ENCODE measurements at regions not wholly inside any gene's neighbourhood (a gene's known extent, or its start where the extent isn't known, plus 50 kb on each side); places are given as distances from the start of the nearest gene placed in this dataset.

DNA sequence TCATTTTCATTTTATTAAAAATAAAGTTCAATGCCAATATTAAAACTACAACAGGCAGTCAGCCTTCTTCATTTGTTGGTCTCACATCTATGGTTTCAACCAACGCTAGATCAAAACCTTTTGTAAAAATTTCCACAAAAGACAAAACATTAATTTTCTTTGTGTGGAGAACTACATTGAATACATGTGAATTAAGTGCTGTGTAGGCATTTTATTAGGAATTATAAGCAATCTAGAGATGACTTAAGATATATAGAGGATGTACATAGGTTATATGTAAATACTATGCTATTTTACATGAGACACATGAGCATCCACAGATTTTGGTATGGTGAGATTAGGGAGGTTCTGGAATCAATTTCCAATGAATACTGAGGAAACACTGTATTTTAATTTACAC, 94.2 kb downstream of the CYLC2 start:
- TF ChIP-seq, protein P1, sequence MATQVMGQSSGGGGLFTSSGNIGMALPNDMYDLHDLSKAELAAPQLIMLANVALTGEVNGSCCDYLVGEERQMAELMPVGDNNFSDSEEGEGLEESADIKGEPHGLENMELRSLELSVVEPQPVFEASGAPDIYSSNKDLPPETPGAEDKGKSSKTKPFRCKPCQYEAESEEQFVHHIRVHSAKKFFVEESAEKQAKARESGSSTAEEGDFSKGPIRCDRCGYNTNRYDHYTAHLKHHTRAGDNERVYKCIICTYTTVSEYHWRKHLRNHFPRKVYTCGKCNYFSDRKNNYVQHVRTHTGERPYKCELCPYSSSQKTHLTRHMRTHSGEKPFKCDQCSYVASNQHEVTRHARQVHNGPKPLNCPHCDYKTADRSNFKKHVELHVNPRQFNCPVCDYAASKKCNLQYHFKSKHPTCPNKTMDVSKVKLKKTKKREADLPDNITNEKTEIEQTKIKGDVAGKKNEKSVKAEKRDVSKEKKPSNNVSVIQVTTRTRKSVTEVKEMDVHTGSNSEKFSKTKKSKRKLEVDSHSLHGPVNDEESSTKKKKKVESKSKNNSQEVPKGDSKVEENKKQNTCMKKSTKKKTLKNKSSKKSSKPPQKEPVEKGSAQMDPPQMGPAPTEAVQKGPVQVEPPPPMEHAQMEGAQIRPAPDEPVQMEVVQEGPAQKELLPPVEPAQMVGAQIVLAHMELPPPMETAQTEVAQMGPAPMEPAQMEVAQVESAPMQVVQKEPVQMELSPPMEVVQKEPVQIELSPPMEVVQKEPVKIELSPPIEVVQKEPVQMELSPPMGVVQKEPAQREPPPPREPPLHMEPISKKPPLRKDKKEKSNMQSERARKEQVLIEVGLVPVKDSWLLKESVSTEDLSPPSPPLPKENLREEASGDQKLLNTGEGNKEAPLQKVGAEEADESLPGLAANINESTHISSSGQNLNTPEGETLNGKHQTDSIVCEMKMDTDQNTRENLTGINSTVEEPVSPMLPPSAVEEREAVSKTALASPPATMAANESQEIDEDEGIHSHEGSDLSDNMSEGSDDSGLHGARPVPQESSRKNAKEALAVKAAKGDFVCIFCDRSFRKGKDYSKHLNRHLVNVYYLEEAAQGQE (IDR thresholded peaks at IDR 0.05; ENCODE audit: insufficient read depth in 1 of 2, low read depth in 2 of 2, low read length in 1 of 2): no peak
- no peak for TF ChIP-seq CTCF (IDR thresholded peaks at IDR 0.05)
- no peak for TF ChIP-seq POLR2AphosphoS5 (IDR thresholded peaks at IDR 0.05; ENCODE audit: low read depth, low read length)
- no peak for TF ChIP-seq SIN3A (IDR thresholded peaks at IDR 0.05; ENCODE audit: borderline replicate concordance, insufficient read depth, low read depth, low read length)
- no peak for TF ChIP-seq TCF7L2 (IDR thresholded peaks at IDR 0.05; ENCODE audit: low read depth, low read length)
